IPS-18a (cell line): ENCODE measurements at regions not wholly inside any gene's neighbourhood (a gene's known extent, or its start where the extent isn't known, plus 50 kb on each side); places are given as distances from the start of the nearest gene placed in this dataset.

Source experiments
- H3K27ac ChIP-seq: one replicate; pipeline ENCODE4 v1.5.1; 2013; ENCODE audit warnings: low read length
- H3K27me3 ChIP-seq: one replicate; pipeline ENCODE4 v1.6.1; 2013; ENCODE audit warnings: mild to moderate bottlenecking, low read length; ENCODE audit not compliant: control insufficient read depth, insufficient read depth
- H3K36me3 ChIP-seq: one replicate; pipeline ENCODE4 v1.6.1; 2013; ENCODE audit warnings: low read depth, low read length; ENCODE audit not compliant: control insufficient read depth
- H3K4me1 ChIP-seq: one replicate; pipeline ENCODE4 v1.6.1; 2013; ENCODE audit warnings: low read depth, low read length; ENCODE audit not compliant: control insufficient read depth
- H3K4me3 ChIP-seq: one replicate; pipeline ENCODE4 v1.5.1; 2013; ENCODE audit warnings: low read length
- H3K9ac ChIP-seq: one replicate; pipeline ENCODE4 v1.6.1; 2013; ENCODE audit warnings: mild to moderate bottlenecking, low read length, moderate library complexity
- H3K9me3 ChIP-seq: one replicate; pipeline ENCODE4 v1.6.1; 2013; ENCODE audit warnings: low read depth, low read length; ENCODE audit not compliant: control insufficient read depth

DNA sequence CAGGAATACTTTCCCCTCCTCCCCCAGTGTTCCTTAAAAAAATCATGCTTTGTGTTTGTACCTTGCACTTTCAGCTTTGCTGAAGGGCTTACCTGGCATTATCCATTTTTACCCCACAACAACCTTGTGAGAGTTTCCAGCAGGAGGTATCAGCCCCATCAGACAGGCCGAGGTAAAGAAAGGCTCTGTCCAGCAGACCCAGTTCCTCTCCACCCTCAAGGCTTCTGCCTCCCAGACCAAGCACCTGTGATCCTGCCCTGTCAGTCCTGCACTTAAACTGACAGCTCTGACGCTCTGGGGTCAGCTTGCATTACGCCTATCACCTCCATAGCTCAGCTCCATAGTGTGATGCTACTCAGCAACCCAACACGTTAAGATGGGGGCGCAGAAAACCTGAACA is 803.1 kb downstream of the UQCRFS1 start:
- no peak overlapping the region for H3K4me3 ChIP-seq
- H3K27me3 ChIP-seq = no peaks in the 10 kb centered on the region
- no peak overlapping the region for H3K9ac ChIP-seq
- no peaks in the 10 kb centered on the region for H3K9me3 ChIP-seq
- H3K4me1 ChIP-seq = no peaks in the 10 kb centered on the region
- no peak overlapping the region for H3K27ac ChIP-seq
- H3K36me3 ChIP-seq = no peaks in the 10 kb centered on the region

- Histone ChIP-seq H3K36me3 (no peaks in the 10 kb centered on the region), H3K4me1 (no peaks in the 10 kb centered on the region), H3K9me3 (no peaks in the 10 kb centered on the region), H3K27me3 (no peaks in the 10 kb centered on the region), H3K27ac (no peak overlapping the region), H3K4me3 (no peak overlapping the region), H3K9ac (no peak overlapping the region)
Observed at GRCh38 chr19:28406966-28407365, 806.0 kb downstream of the UQCRFS1 start.

GRCh38 chr19:28405346-28405742 is 807.6 kb downstream of the UQCRFS1 start:
- no peaks in the 10 kb centered on the region for H3K4me1 ChIP-seq
- H3K4me3 ChIP-seq = no peak overlapping the region
- H3K9ac ChIP-seq = no peak overlapping the region
- H3K27ac ChIP-seq = no peak overlapping the region
- H3K27me3 ChIP-seq = no peaks in the 10 kb centered on the region
- no peaks in the 10 kb centered on the region for H3K36me3 ChIP-seq
- H3K9me3 ChIP-seq = no peaks in the 10 kb centered on the region

DNA sequence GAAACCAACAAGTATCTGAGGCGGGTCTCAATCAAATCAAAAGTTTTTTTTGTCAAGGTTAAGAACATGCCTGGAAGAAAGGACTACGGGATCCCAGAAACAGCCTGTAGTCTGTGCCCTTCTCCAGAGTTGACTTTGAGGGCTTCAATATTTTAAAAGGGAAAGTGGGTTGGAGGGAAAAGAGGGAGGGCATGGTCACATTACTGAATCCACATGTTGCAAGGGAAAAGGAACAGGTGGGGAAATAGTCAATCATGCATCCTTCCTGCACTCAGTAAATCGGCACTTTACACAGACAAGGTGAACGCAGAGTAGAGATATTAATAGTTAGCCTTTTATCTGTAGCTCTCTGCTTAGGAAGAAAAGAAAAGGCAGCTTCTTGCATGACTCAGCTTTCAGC is 808.5 kb downstream of the UQCRFS1 start:
- no peaks in the 10 kb centered on the region for H3K36me3 ChIP-seq
- H3K27me3 ChIP-seq = no peaks in the 10 kb centered on the region
- no peaks in the 10 kb centered on the region for H3K4me1 ChIP-seq
- H3K9ac ChIP-seq = no peak overlapping the region
- H3K4me3 ChIP-seq = no peak overlapping the region
- H3K9me3 ChIP-seq = no peaks in the 10 kb centered on the region
- H3K27ac ChIP-seq = no peak overlapping the region

DNA sequence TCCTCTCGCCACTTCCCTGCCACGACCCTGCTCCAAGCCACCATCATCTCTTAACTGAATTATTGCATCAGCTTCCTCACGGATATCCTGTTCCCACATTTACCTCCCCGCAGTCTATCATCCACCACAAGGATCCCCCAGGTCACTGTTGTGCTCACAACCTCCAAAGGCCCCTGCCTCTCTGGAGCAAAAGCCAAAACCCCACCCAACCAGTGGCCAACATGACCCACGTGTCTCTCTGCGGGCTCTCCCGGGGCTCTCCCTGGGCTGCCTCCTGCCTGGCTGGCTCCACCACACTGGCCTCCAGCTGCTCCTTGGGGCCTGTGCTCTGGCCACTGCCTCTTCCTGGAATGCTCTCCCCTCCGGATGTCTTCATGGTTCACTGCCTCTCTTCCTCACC is 809.3 kb downstream of the UQCRFS1 start:
- H3K9ac ChIP-seq = no peak overlapping the region
- no peaks in the 10 kb centered on the region for H3K36me3 ChIP-seq
- no peak overlapping the region for H3K4me3 ChIP-seq
- no peaks in the 10 kb centered on the region for H3K4me1 ChIP-seq
- H3K27ac ChIP-seq = no peak overlapping the region
- no peaks in the 10 kb centered on the region for H3K9me3 ChIP-seq
- H3K27me3 ChIP-seq = no peaks in the 10 kb centered on the region

- Histone ChIP-seq H3K9ac (no peak overlapping the region), H3K4me3 (no peak overlapping the region), H3K36me3 (no peaks in the 10 kb centered on the region), H3K27me3 (no peaks in the 10 kb centered on the region), H3K4me1 (no peaks in the 10 kb centered on the region), H3K27ac (no peak overlapping the region), H3K9me3 (no peaks in the 10 kb centered on the region)
Observed at GRCh38 chr19:28402701-28403290, 810.2 kb downstream of the UQCRFS1 start.

DNA sequence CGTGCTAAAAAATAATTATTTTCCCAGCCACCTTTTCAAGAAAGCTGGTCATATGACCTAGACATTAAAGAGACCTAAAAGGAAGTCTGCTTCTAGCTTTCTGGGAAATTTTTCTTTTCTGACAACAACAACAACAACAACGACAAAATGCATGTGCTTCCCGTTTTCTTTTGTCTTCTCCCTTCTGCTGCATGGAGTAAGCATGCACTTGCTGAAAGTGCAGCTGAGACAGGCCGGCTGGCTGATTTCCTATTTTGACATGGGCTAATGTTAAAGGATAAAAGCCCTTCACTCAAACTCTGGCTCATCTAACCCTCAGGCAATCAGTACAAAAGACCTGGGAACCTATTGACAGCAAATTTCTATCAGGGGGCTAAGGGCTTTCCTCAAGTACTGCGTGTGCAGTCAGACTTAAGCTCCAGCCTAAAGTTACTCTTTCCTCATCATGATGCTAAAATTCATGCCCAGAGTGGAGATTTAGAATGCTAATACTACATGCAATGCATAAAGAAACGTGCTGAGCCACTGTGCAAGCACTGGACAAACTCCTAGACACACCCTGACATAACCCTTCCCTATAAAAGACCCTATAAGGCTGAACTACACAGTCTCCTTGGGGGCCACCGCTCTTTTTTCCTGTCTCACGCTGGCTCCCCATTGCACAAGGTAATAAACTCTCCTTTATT is 811.1 kb downstream of the UQCRFS1 start:
- H3K4me3 ChIP-seq = no peak overlapping the region
- H3K9ac ChIP-seq = no peak overlapping the region
- H3K27me3 ChIP-seq = no peaks in the 10 kb centered on the region
- H3K36me3 ChIP-seq = no peaks in the 10 kb centered on the region
- H3K4me1 ChIP-seq = no peaks in the 10 kb centered on the region
- no peaks in the 10 kb centered on the region for H3K9me3 ChIP-seq
- H3K27ac ChIP-seq = no peak overlapping the region

DNA sequence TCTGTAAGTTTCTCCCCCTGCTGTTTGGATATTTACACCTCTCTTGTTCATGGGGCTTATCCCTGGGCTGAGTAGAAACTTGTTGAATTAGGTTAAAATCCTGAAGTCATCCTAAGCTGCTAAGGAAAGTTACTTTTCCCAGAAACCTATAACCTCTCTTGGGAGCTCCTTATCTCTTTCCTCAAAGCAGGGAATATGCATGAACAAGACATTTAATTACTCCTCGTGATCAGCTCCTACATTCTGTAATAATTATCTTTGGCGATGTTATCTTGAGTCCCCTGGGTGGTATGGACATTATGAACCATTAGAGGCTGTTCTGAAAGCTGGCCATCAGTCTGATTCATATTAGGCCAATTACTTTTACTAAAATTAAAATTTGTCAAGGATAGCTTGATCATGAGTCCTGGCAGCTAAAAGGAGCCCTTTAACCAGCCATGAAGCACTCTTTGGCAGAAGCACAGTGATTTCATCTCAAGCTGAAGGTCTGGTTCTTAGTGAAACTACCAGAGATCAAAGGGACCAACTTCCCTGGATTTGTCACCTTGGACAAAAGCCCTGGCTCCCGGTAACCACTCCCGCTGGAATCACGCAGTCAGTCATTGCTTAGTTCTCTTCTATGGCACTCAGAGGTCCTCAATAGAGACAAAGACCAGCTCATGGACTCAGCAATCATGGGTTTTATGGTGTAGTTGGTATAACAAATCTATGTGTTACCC is 811.8 kb downstream of the UQCRFS1 start:
- Histone ChIP-seq H3K27ac (no peak overlapping the region), H3K27me3 (no peaks in the 10 kb centered on the region), H3K9me3 (no peaks in the 10 kb centered on the region), H3K36me3 (no peaks in the 10 kb centered on the region), H3K4me1 (no peaks in the 10 kb centered on the region), H3K4me3 (no peak overlapping the region), H3K9ac (no peak overlapping the region)

DNA sequence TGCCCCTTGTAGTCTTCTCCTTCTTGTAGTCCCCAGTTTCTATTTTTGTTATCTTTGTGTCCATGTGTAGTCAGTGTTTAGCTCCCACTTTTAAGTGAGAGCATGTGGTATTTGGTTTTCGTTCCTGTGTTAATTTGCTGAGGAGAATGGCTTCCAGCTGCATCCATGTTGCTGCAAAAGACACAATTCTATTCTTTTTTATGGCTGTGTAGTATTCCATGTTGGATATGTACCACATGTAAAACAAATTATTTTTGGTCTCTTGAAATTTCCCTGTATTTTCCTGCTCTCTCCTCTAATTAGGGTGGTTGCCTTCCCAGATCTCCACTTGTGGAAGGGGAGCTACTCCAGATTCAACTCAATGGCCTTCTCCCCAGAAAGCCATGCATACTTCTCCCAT is 813.8 kb downstream of the UQCRFS1 start:
- H3K27me3 ChIP-seq = no peaks in the 10 kb centered on the region
- peaks cover 10% of the 10 kb centered on the region for H3K4me1 ChIP-seq
- H3K9me3 ChIP-seq = no peaks in the 10 kb centered on the region
- no peak overlapping the region for H3K4me3 ChIP-seq
- no peak overlapping the region for H3K27ac ChIP-seq
- no peaks in the 10 kb centered on the region for H3K36me3 ChIP-seq
- H3K9ac ChIP-seq = no peak overlapping the region

DNA sequence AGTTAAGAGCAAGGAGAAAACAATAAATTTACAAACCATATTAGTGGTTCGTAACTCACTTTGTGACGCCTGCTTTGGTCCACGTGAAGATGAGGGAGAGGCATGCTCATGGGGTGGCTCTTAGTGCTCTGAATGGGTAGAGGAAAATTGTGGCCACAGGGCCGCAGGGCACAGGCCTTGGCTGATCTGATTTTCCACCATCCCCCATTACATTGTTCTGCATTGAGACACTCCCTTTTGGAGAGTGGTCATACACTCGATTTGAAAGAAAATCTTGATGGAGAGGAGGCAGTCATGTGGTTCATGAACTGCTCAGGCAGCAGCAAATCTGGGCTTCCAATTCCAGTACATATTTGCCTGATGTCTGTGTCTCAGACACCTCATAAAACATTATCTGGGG is 815.2 kb downstream of the UQCRFS1 start:
- no peak overlapping the region for H3K4me3 ChIP-seq
- no peaks in the 10 kb centered on the region for H3K27me3 ChIP-seq
- no peaks in the 10 kb centered on the region for H3K9me3 ChIP-seq
- no peaks in the 10 kb centered on the region for H3K36me3 ChIP-seq
- H3K27ac ChIP-seq = no peak overlapping the region
- H3K9ac ChIP-seq = no peak overlapping the region
- peaks cover 18% of the 10 kb centered on the region for H3K4me1 ChIP-seq

DNA sequence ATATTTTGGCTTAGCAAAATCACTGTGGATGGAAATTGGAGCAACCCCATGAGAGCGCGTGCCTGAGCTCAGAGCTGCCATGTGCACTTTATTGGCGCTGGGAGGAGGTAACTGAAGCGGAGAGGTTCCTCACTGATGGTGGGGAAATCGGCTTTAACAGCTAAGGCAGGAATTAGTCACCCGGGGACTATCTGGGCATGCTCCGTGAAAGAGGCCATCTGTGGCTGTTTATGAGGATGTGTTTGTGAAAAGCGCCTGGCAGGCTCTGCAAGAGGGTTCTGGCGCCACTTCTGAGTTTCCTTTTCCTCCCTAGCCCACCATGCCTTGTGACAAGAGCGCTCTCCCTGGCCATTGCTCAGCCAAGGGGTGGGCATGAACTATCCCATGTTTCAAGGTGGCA is 815.6 kb downstream of the UQCRFS1 start:
- H3K36me3 ChIP-seq = no peaks in the 10 kb centered on the region
- no peaks in the 10 kb centered on the region for H3K9me3 ChIP-seq
- H3K4me1 ChIP-seq = peaks cover 21% of the 10 kb centered on the region
- no peaks in the 10 kb centered on the region for H3K27me3 ChIP-seq
- H3K4me3 ChIP-seq = no peak overlapping the region
- no peak overlapping the region for H3K9ac ChIP-seq
- no peak overlapping the region for H3K27ac ChIP-seq
